ENCODE measurements at regions not wholly inside any gene's neighbourhood (a gene's known extent, or its start where the extent isn't known, plus 50 kb on each side); places are given as distances from the start of the nearest gene placed in this dataset.
A peak's percentile ranks its signal among the peaks of the same experiment; 100 is the strongest.

DNA sequence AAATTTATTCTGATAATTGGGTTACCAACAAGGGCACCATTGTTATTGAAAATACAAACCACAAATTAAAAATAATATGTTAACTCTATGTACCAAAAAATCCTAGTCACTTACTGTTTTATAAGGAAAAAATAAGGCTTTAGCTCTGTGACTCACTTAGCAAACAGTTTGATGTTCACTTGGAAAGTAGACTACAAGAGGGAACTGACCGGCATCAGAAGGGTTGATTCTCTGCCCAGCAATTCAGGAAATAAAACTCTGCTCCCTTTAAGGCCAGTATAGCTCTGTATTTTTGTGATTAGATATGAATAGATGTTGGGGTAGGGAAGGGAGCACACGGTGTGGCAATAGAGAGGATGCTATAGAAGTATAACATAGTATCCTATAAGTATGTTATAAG is 671.3 kb downstream of the LRRC70 start:
- POLR2A ChIA-PET = no interaction called here
- no peak for ATAC-seq
- H3K4me1 Mint-ChIP-seq = no peaks in the 10 kb centered on the region

DNA sequence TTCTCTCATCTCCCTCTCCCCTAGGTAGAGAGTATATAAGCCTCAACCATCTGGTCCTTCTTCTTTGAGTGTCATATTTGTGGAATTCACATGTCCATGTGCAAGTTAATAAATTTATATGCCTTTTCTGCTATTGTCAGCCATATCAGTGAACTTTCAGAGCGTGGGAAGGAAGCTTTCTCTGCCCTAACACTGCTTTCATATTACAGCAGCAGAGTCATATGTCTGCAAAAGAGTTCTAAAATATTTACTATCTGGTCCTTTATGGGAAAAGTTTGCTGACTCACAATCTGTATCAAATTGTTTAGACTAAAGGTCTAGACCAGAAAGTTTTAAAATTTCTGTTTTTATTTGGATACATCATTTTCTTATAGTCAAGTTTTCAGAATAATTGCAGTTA is 669.0 kb downstream of the LRRC70 start:
- Mint-ChIP-seq H3K36me3 (no peaks in the 10 kb centered on the region), H3K4me1 (no peaks in the 10 kb centered on the region), H3K27me3 (no peaks in the 10 kb centered on the region), H3K4me3 (no peak overlapping the region), H3K9me3 (peaks cover 0 to 6% (median 0%) of the 10 kb centered on the region in 9 donors), H3K27ac (no peak overlapping the region)
- POLR2A ChIA-PET = no interaction called here
- ATAC-seq = no peak
- no peak for DNase-seq

More for the DNA sequence above, 671.3 kb downstream of the LRRC70 start:
- DNase-seq = no peak
- Mint-ChIP-seq H3K27ac (no peak overlapping the region), H3K9me3 (peaks cover 0 to 18% (median 0%) of the 10 kb centered on the region in 9 donors), H3K27me3 (no peaks in the 10 kb centered on the region), H3K4me3 (no peak overlapping the region), H3K36me3 (no peaks in the 10 kb centered on the region)

GRCh38 chr5:63245271-63245670 is 666.7 kb downstream of the LRRC70 start:
- POLR2A ChIA-PET = no interaction called here
- H3K36me3 Mint-ChIP-seq = no peaks in the 10 kb centered on the region
- H3K9me3 Mint-ChIP-seq = peaks cover 0 to 13% (median 0%) of the 10 kb centered on the region in 9 donors
- H3K27ac Mint-ChIP-seq = no peak overlapping the region
- no peaks in the 10 kb centered on the region for H3K4me1 Mint-ChIP-seq
- ATAC-seq (no peak), DNase-seq (no peak)
- no peak overlapping the region for H3K4me3 Mint-ChIP-seq
- no peaks in the 10 kb centered on the region for H3K27me3 Mint-ChIP-seq

- POLR2A ChIA-PET = no interaction called here
- ATAC-seq (no peak), DNase-seq (no peak)
- Mint-ChIP-seq H3K36me3 (no peaks in the 10 kb centered on the region), H3K9me3 (peaks cover 0 to 14% (median 4%) of the 10 kb centered on the region in 9 donors), H3K27me3 (no peaks in the 10 kb centered on the region), H3K27ac (peak overlapping the region in 1 of 10 donors; percentile 24), H3K4me1 (no peaks in the 10 kb centered on the region), H3K4me3 (no peak overlapping the region)
These were observed 661.6 kb downstream of the LRRC70 start for GRCh38 chr5:63240063-63240755.

GRCh38 chr5:63233911-63234310 is 655.3 kb downstream of the LRRC70 start:
- H3K4me1 Mint-ChIP-seq = no peaks in the 10 kb centered on the region
- POLR2A ChIA-PET = no interaction called here

GRCh38 chr5:63233361-63233760 is 654.7 kb downstream of the LRRC70 start:
- ATAC-seq (no peak), DNase-seq (no peak)
- peaks cover 0 to 4% (median 1%) of the 10 kb centered on the region in 9 donors for H3K9me3 Mint-ChIP-seq
- no peaks in the 10 kb centered on the region for H3K36me3 Mint-ChIP-seq
- POLR2A ChIA-PET = no interaction called here
- no peak overlapping the region for H3K27ac Mint-ChIP-seq
- no peak overlapping the region for H3K4me3 Mint-ChIP-seq
- no peaks in the 10 kb centered on the region for H3K27me3 Mint-ChIP-seq
- no peaks in the 10 kb centered on the region for H3K4me1 Mint-ChIP-seq

More at GRCh38 chr5:63233911-63234310, 655.3 kb downstream of the LRRC70 start:
- DNase-seq = no peak
- H3K4me3 Mint-ChIP-seq = no peak overlapping the region
- no peak for ATAC-seq
- H3K36me3 Mint-ChIP-seq = no peaks in the 10 kb centered on the region
- peaks cover 0 to 5% (median 2%) of the 10 kb centered on the region in 9 donors for H3K9me3 Mint-ChIP-seq
- H3K27ac Mint-ChIP-seq = no peak overlapping the region
- H3K27me3 Mint-ChIP-seq = no peaks in the 10 kb centered on the region

GRCh38 chr5:63230754-63231153 is 652.1 kb downstream of the LRRC70 start:
- no peaks in the 10 kb centered on the region for H3K4me1 Mint-ChIP-seq
- POLR2A ChIA-PET = no interaction called here
- no peak for DNase-seq
- no peak overlapping the region for H3K4me3 Mint-ChIP-seq
- H3K27ac Mint-ChIP-seq = no peak overlapping the region
- peaks cover 0 to 10% (median 0%) of the 10 kb centered on the region in 5 donors for H3K27me3 Mint-ChIP-seq
- no peak for ATAC-seq
- peaks cover 0 to 12% (median 4%) of the 10 kb centered on the region in 9 donors for H3K9me3 Mint-ChIP-seq
- H3K36me3 Mint-ChIP-seq = no peaks in the 10 kb centered on the region

DNA sequence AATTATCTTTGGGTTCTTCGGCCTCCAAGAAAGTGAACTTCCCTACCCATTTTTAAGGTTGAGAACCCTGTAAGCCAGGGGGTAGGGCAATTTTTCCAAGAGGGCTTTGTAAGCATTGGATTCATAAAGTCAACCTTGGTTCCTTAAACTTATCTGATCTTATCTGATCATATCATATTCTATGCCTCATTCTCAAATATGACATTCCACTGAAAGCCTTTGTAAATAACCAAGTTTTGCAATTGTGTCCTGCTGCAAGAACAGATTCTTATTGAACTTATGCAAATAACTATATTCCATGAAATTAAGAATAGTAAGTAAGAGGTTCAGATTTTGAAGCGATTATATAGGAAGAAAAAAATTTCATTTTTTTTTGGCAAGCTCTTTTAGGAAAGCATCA is 649.5 kb downstream of the LRRC70 start:
- Mint-ChIP-seq H3K27me3 (peaks cover 0 to 10% (median 0%) of the 10 kb centered on the region in 5 donors), H3K36me3 (no peaks in the 10 kb centered on the region), H3K27ac (no peak overlapping the region), H3K4me1 (no peaks in the 10 kb centered on the region), H3K4me3 (no peak overlapping the region), H3K9me3 (peaks cover 0 to 12% (median 3%) of the 10 kb centered on the region in 9 donors)
- ATAC-seq = no peak
- DNase-seq = no peak
- POLR2A ChIA-PET = no interaction called here

DNA sequence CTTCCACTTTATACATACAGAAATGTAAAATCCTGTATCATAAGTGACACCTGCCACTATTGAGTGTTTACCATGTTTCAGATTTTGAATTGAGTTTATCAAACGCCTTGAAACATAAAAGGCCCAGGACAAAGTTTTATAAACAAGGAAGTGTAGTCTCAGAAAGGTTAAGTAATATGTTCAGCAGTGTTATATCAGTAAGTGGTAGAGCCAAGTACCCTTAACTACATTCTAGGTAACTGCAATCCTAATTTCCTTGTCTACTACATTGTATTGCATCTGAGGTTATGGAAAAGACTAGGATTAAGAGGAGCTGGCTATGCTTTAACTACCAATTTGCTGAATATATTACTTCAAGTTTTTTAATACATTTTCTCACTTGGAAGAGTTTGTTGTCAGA is 641.6 kb downstream of the LRRC70 start:
- Mint-ChIP-seq H3K9me3 (no peaks in the 10 kb centered on the region), H3K27me3 (no peaks in the 10 kb centered on the region), H3K36me3 (no peaks in the 10 kb centered on the region), H3K4me3 (no peak overlapping the region), H3K27ac (no peak overlapping the region), H3K4me1 (no peaks in the 10 kb centered on the region)
- POLR2A ChIA-PET = no interaction called here
- ATAC-seq = no peak
- DNase-seq = no peak

- H3K4me3 Mint-ChIP-seq = no peak overlapping the region
- no peaks in the 10 kb centered on the region for H3K27me3 Mint-ChIP-seq
- peaks cover 0 to 9% (median 0%) of the 10 kb centered on the region in 9 donors for H3K9me3 Mint-ChIP-seq
- no peaks in the 10 kb centered on the region for H3K36me3 Mint-ChIP-seq
- no peaks in the 10 kb centered on the region for H3K4me1 Mint-ChIP-seq
- DNase-seq (no peak), ATAC-seq (no peak)
- POLR2A ChIA-PET = no interaction called here
- no peak overlapping the region for H3K27ac Mint-ChIP-seq
These were observed 638.8 kb downstream of the LRRC70 start for GRCh38 chr5:63217422-63217821.

- no peak overlapping the region for H3K27ac Mint-ChIP-seq
- H3K9me3 Mint-ChIP-seq = peaks cover 0 to 9% (median 0%) of the 10 kb centered on the region in 9 donors
- no peaks in the 10 kb centered on the region for H3K36me3 Mint-ChIP-seq
- POLR2A ChIA-PET = no interaction called here
- H3K4me1 Mint-ChIP-seq = no peaks in the 10 kb centered on the region
- H3K27me3 Mint-ChIP-seq = no peaks in the 10 kb centered on the region
- H3K4me3 Mint-ChIP-seq = no peak overlapping the region
- no peak for ATAC-seq
- no peak for DNase-seq
These were observed 634.6 kb downstream of the LRRC70 start for GRCh38 chr5:63213256-63213655.

DNA sequence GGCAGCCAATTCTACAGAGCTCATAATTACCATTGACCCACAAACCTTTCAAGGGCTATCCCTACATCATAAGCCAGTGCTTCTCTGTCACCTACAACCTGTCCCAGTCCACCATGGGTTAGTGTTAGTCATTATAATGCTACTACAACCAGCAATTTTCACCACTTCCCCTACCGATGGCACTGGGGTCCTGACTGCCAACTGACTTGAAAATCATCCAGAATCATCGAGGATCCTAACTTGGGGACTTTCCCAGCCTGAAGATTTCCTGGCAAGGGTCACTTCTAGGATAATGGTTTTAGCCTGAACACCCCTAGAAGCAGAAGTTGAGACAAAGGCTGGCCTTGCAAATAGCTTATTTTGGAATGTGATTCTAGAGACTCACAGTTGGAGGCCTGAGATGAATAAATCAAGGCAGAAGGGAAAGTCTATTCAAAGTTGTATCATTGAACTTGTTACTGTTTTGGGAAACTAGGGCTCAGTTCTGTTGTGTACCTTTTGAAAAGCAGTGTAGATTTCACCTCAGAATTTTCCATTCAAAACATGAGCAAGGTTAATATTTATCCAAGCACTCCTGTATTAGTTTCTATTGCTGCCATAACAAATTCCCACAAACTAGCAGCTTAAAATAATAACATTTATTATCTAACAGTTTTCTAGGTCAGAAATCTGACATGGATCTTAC is 633.0 kb downstream of the LRRC70 start:
- Mint-ChIP-seq H3K36me3 (no peaks in the 10 kb centered on the region), H3K27ac (no peak overlapping the region), H3K9me3 (peaks cover 0 to 9% (median 0%) of the 10 kb centered on the region in 9 donors), H3K4me1 (no peaks in the 10 kb centered on the region), H3K4me3 (no peak overlapping the region), H3K27me3 (no peaks in the 10 kb centered on the region)
- ATAC-seq = no peak
- POLR2A ChIA-PET = no interaction called here
- no peak for DNase-seq

GRCh38 chr5:63205976-63206375 is 627.4 kb downstream of the LRRC70 start:
- H3K4me3 Mint-ChIP-seq = no peak overlapping the region
- DNase-seq (no peak), ATAC-seq (no peak)
- H3K27ac Mint-ChIP-seq = no peak overlapping the region
- H3K27me3 Mint-ChIP-seq = no peaks in the 10 kb centered on the region
- POLR2A ChIA-PET = no interaction called here
- H3K4me1 Mint-ChIP-seq = no peaks in the 10 kb centered on the region
- H3K36me3 Mint-ChIP-seq = no peaks in the 10 kb centered on the region
- peaks cover 0 to 21% (median 4%) of the 10 kb centered on the region in 9 donors for H3K9me3 Mint-ChIP-seq

DNA sequence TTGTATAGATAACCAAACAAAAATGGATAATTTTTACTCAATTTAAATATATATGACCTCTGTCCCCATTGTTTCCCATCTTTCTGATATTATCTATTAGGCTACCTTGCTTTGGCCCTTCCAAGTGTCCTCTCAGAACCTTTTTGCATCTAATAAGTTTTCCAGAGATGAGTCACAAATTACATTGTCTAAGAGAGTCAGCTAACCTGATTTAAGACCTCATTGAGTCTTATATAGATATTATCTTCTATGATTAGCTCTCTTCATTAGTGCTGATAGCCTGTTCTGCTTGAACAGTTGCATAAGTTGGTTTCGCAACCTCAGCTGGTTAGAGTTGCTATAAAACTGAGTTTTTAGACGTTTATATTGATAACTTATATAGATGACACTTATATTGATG is 623.1 kb downstream of the LRRC70 start:
- no peaks in the 10 kb centered on the region for H3K27me3 Mint-ChIP-seq
- H3K9me3 Mint-ChIP-seq = peaks cover 0 to 31% (median 2%) of the 10 kb centered on the region in 9 donors
- H3K4me3 Mint-ChIP-seq = no peak overlapping the region
- H3K36me3 Mint-ChIP-seq = no peaks in the 10 kb centered on the region
- H3K4me1 Mint-ChIP-seq = no peaks in the 10 kb centered on the region
- H3K27ac Mint-ChIP-seq = no peak overlapping the region
- ATAC-seq (no peak), DNase-seq (no peak)
- POLR2A ChIA-PET = no interaction called here

Measured in naive thymus-derived CD8-positive, alpha-beta T cell (primary cell).